ENCODE measurements at regions not wholly inside any gene's neighbourhood (a gene's known extent, or its start where the extent isn't known, plus 50 kb on each side); places are given as distances from the start of the nearest gene placed in this dataset.

DNA sequence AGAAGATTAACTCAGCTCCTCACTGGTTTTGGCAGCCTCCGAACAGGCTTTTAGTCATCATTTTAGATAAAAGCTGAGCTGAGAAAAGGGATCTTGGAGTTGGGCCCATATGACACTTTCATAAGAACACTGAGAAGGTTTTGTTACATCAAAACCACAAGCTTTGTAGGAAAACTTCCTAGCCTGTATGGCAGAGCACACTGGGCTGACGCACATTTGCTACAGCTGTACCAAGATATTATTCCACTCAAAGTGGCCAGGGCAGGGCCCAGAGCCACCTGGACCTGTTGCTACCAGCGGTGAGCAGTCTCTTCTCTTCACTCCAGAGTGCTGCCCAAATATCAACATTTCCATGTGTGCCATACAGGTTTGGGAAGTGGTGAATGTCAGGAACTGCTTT is 160.5 kb upstream of the CCDC54 start:
- no peak for TF ChIP-seq EP300 (IDR thresholded peaks at IDR 0.05)
- TF ChIP-seq, protein P1, sequence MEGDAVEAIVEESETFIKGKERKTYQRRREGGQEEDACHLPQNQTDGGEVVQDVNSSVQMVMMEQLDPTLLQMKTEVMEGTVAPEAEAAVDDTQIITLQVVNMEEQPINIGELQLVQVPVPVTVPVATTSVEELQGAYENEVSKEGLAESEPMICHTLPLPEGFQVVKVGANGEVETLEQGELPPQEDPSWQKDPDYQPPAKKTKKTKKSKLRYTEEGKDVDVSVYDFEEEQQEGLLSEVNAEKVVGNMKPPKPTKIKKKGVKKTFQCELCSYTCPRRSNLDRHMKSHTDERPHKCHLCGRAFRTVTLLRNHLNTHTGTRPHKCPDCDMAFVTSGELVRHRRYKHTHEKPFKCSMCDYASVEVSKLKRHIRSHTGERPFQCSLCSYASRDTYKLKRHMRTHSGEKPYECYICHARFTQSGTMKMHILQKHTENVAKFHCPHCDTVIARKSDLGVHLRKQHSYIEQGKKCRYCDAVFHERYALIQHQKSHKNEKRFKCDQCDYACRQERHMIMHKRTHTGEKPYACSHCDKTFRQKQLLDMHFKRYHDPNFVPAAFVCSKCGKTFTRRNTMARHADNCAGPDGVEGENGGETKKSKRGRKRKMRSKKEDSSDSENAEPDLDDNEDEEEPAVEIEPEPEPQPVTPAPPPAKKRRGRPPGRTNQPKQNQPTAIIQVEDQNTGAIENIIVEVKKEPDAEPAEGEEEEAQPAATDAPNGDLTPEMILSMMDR (IDR thresholded peaks at IDR 0.05), result no peak

Data from upper lobe of left lung (tissue), 4 donors.